H1 (cell line): ENCODE measurements at regions not wholly inside any gene's neighbourhood (a gene's known extent, or its start where the extent isn't known, plus 50 kb on each side); places are given as distances from the start of the nearest gene placed in this dataset.
"Not testable (repeated sequence)": the region's sequence is repeated elsewhere in the genome, so short reads cannot be mapped to it uniquely, and the experiment has no call there.

Experiments used
- CTCF ChIA-PET: fragments of 300-600 bp; sonication (Branson Sonifier 250); formaldehyde crosslinking; loops from one replicate; lab custom pipeline; 2021; ENCODE audit not compliant: partially characterized antibody; lab: Charles Lee
- POLR2A ChIA-PET: fragments of 300-600 bp; sonication (Branson Sonifier 250); formaldehyde crosslinking; loops from one replicate; lab custom pipeline; 2021; ENCODE audit warnings: inconsistent platforms; ENCODE audit not compliant: partially characterized antibody; lab: Charles Lee
- DNase-seq, 2 experiments: peaks; one replicate each; pipeline versions ENCODE4 v3.0.0 to v3.0.0-alpha.2; 2010 to 2022; ENCODE audit warnings: low spot score in 2 of 2, low read depth in 1 of 2, mixed read lengths in 1 of 2
- FAIRE-seq: peaks from 2 replicates; lab custom pipeline; 2011; peaks lifted over from hg19 to GRCh38; lab: Jason Lieb, UNC
- H2AFZ ChIP-seq: 2 replicates; pipeline ENCODE4 v1.8.1; 2012; ENCODE audit warnings: low read length, inconsistent platforms
- H2AK5ac ChIP-seq: 2 replicates; pipeline ENCODE4 v1.6.1; 2013; ENCODE audit warnings: low read depth, low read length
- H2BK120ac ChIP-seq: replicated peaks from 2 replicates; pipeline ENCODE3; 2013; ENCODE audit warnings: low read depth, low read length, inconsistent platforms
- H2BK12ac ChIP-seq: 2 replicates; pipeline ENCODE4 v1.6.1; 2013; ENCODE audit warnings: low read depth, low read length
- H2BK15ac ChIP-seq: 2 replicates; pipeline ENCODE4 v1.6.1; 2013; ENCODE audit warnings: low read length
- H2BK20ac ChIP-seq: 2 replicates; pipeline ENCODE4 v1.6.1; 2013; ENCODE audit warnings: low read length
- H2BK5ac ChIP-seq: 2 replicates; pipeline ENCODE4 v1.6.1; 2013; ENCODE audit warnings: low read depth, low read length
- H3K14ac ChIP-seq: 2 replicates; pipeline ENCODE4 v1.6.1; 2013; ENCODE audit warnings: inconsistent platforms; ENCODE audit not compliant: insufficient read length
- H3K18ac ChIP-seq: 2 replicates; pipeline ENCODE4 v1.6.1; 2013; ENCODE audit warnings: low read length; ENCODE audit errors: extremely low read depth
- H3K23ac ChIP-seq: 2 replicates; pipeline ENCODE4 v1.6.1; 2013; ENCODE audit warnings: inconsistent platforms; ENCODE audit not compliant: insufficient read length
- H3K23me2 ChIP-seq: 2 replicates; pipeline ENCODE4 v1.6.1; 2013; ENCODE audit warnings: low read depth, low read length
- H3K27ac ChIP-seq: 2 replicates; pipeline ENCODE4 v1.6.1; 2011; ENCODE audit warnings: low read depth, low read length, inconsistent platforms
- H3K27me3 ChIP-seq, 4 experiments: replicated peaks in 1 of 4; 1 replicate in 1 of 4; 2 replicates in 3 of 4; pipeline versions ENCODE4 v1.6.1 to v1.8.1; 2011 to 2013; ENCODE audit warnings: low read length in 3 of 4, mild to moderate bottlenecking in 3 of 4, inconsistent platforms in 2 of 4, mixed read lengths in 2 of 4, moderate library complexity in 1 of 4; ENCODE audit not compliant: control insufficient read depth in 3 of 4, insufficient read depth in 3 of 4; ENCODE audit errors: extremely low read depth in 1 of 4
- H3K36me3 ChIP-seq, 4 experiments: 2 replicates each; pipeline versions ENCODE4 v1.6.1 to v1.8.1; 2011 to 2013; ENCODE audit warnings: mild to moderate bottlenecking in 4 of 4, low read length in 3 of 4, moderate library complexity in 2 of 4, control low read depth in 1 of 4, inconsistent platforms in 1 of 4; ENCODE audit not compliant: insufficient read depth in 4 of 4, control insufficient read depth in 2 of 4
- H3K4ac ChIP-seq: replicated peaks from 2 replicates; pipeline ENCODE3; 2013; ENCODE audit warnings: low read length, low read depth, mixed read lengths, inconsistent platforms; ENCODE audit not compliant: insufficient read length
- H3K4me1 ChIP-seq, 4 experiments: replicated peaks in 1 of 4; 1 replicate in 1 of 4; 2 replicates in 3 of 4; pipeline versions ENCODE4 v1.6.1 to v1.8.1; 2011 to 2013; ENCODE audit warnings: low read length in 3 of 4, inconsistent platforms in 2 of 4, mixed read lengths in 1 of 4; ENCODE audit not compliant: insufficient read depth in 4 of 4, control insufficient read depth in 3 of 4
- H3K4me2 ChIP-seq, 2 experiments: 2 replicates each; pipeline versions ENCODE4 v1.6.1 to v1.8.1; 2011 to 2013; ENCODE audit warnings: low read depth in 2 of 2, low read length in 2 of 2, control low read depth in 1 of 2, inconsistent platforms in 1 of 2, mild to moderate bottlenecking in 1 of 2; ENCODE audit not compliant: insufficient read depth in 1 of 2
- H3K4me3 ChIP-seq, 4 experiments: fragments of 200-600, 300-600 bp in 1 of 4; sonication (generic), shearing (Covaris generic), sonication (Bioruptor Twin) in 1 of 4; 2 replicates each; pipeline versions ENCODE4 v1.5.1 to v1.8.1; 2011 to 2016; ENCODE audit warnings: low read length in 4 of 4, low read depth in 3 of 4, control low read depth in 2 of 4, inconsistent platforms in 2 of 4, mild to moderate bottlenecking in 2 of 4, mixed read lengths in 1 of 4, moderate library complexity in 1 of 4; ENCODE audit not compliant: insufficient read depth in 2 of 4; ENCODE audit errors: extremely low read depth in 1 of 4
- H3K56ac ChIP-seq: replicated peaks from 2 replicates; pipeline ENCODE3; 2013; ENCODE audit warnings: low read depth, mild to moderate bottlenecking, mixed read lengths, low read length, inconsistent platforms; ENCODE audit not compliant: insufficient read length
- H3K79me1 ChIP-seq: 2 replicates; pipeline ENCODE4 v1.6.1; 2013; ENCODE audit warnings: low read depth, low read length, control low read depth
- H3K79me2 ChIP-seq, 2 experiments: 2 replicates each; pipeline versions ENCODE4 v1.6.1 to v1.8.1; 2012 to 2013; ENCODE audit warnings: low read length in 2 of 2, mild to moderate bottlenecking in 2 of 2, inconsistent platforms in 1 of 2; ENCODE audit not compliant: insufficient read depth in 2 of 2, control insufficient read depth in 1 of 2
- H3K9ac ChIP-seq, 4 experiments: replicated peaks in 1 of 4; 1 replicate in 1 of 4; 2 replicates in 3 of 4; pipeline versions ENCODE4 v1.6.1 to v1.8.1; 2011 to 2013; ENCODE audit warnings: low read depth in 3 of 4, low read length in 3 of 4, control low read depth in 2 of 4, mild to moderate bottlenecking in 2 of 4, moderate library complexity in 2 of 4, inconsistent platforms in 1 of 4; ENCODE audit errors: extremely low read depth in 1 of 4
- H3K9me3 ChIP-seq, 2 experiments: 2 replicates each; pipeline versions ENCODE4 v1.6.1 to v1.8.1; 2012 to 2013; ENCODE audit warnings: mild to moderate bottlenecking in 2 of 2, moderate library complexity in 2 of 2, control low read depth in 1 of 2, inconsistent platforms in 1 of 2, low read depth in 1 of 2, low read length in 1 of 2, mixed read lengths in 1 of 2; ENCODE audit not compliant: insufficient read depth in 2 of 2
- H4K20me1 ChIP-seq, 2 experiments: replicated peaks in 1 of 2; 2 replicates each; pipeline versions ENCODE3 to v1.8.1; 2011 to 2013; ENCODE audit warnings: inconsistent platforms in 2 of 2, low read length in 2 of 2, mild to moderate bottlenecking in 1 of 2; ENCODE audit not compliant: insufficient read depth in 2 of 2, control insufficient read depth in 1 of 2
- H4K5ac ChIP-seq: 2 replicates; pipeline ENCODE4 v1.6.1; 2013; ENCODE audit warnings: low read length, low read depth, mixed read lengths, inconsistent platforms; ENCODE audit not compliant: insufficient read length
- H4K8ac ChIP-seq: 2 replicates; pipeline ENCODE4 v1.8.0; 2013; ENCODE audit warnings: mild to moderate bottlenecking, moderate library complexity, low read length, inconsistent platforms; ENCODE audit not compliant: insufficient read depth; ENCODE audit errors: extremely low read depth
- H4K91ac ChIP-seq: replicated peaks from 2 replicates; pipeline ENCODE3; 2013; ENCODE audit warnings: low read length, mixed read lengths, inconsistent platforms; ENCODE audit not compliant: insufficient read length
- RAD21 ChIP-seq, 2 experiments: IDR thresholded peaks in 1 of 2; conservative IDR thresholded peaks in 1 of 2; 2 replicates each; pipeline ENCODE4 v1.6.1; 2011; ENCODE audit warnings: low read depth in 2 of 2, low read length in 2 of 2, improper control_type of control experiment in 1 of 2, inconsistent platforms in 1 of 2, mild to moderate bottlenecking in 1 of 2, moderate library complexity in 1 of 2
- RBBP5 ChIP-seq: IDR thresholded peaks from 2 replicates; pipeline ENCODE4 v1.7.1; 2012; ENCODE audit warnings: low read depth, mild to moderate bottlenecking, inconsistent platforms, low read length, moderate library complexity, borderline replicate concordance
- TBP ChIP-seq: IDR thresholded peaks from 2 replicates; pipeline ENCODE4 v1.6.1; 2011; ENCODE audit warnings: low read depth, low read length, improper control_type of control experiment
- ZNF274 ChIP-seq: IDR thresholded peaks from 2 replicates; pipeline ENCODE4 v1.7.0; 2012; ENCODE audit warnings: low read length, borderline replicate concordance; ENCODE audit errors: extremely low read depth
- WGBS, 2 experiments: shearing (Covaris generic) in 1 of 2; methylation state at CpG; one replicate each; pipeline versions ENCODE4 v1.1.6 to v1.1.7; 2013 to 2015; ENCODE audit warnings: low lambda C conversion rate in 2 of 2, mixed read lengths in 2 of 2, inconsistent platforms in 1 of 2, low coverage in 1 of 2, missing lambda C conversion rate in 1 of 2; ENCODE audit not compliant: insufficient replicate concordance in 2 of 2, insufficient coverage in 1 of 2, insufficient read length in 1 of 2; ENCODE audit errors: extremely low coverage in 1 of 2, missing lambda C conversion rate in 1 of 2; 5-methylcytosine and 5-hydroxymethylcytosine counted together

GRCh38 chrX:35590210-35590609 lies 207.9 kb upstream of the MAGEB16 start (continued):
- no peak for TF ChIP-seq ZNF274
- TF ChIP-seq RAD21 (IDR thresholded peaks at IDR 0.05 in 1 of 2, conservative IDR thresholded peaks at IDR 0.05 in 1 of 2; ENCODE audit: low read depth in 2 of 2, low read length in 2 of 2): no peak
- TF ChIP-seq TBP: no peak
- TF ChIP-seq RBBP5: no peak
- TF ChIP-seq, all 59 proteins: peak for 0

DNA sequence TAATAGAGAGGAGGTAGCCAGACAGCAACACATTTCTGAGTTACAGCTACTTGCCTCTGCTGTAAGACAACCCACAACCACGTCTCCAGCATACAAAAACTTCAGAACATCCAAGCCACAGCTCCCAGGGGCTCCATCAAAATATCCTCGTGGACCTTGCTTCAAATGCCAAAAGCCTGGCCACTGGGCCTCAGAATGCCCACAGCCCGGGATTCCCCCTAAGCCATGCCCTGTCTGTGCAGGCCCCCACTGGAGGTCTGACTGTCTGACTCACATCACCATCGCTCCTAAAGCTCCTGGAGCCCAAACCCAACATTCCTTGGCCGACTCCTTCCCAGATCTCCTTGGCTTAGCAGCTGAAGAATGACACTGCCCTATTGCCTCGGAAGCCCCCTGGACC lies 186.6 kb upstream of the MAGEB16 start:
- POLR2A ChIA-PET, FAIRE-seq, H3K4me3 ChIP-seq, H3K14ac ChIP-seq, H3K79me2 ChIP-seq, H2BK12ac ChIP-seq, DNase-seq, H2AK5ac ChIP-seq, H3K36me3 ChIP-seq, H2BK5ac ChIP-seq, H3K56ac ChIP-seq, H3K18ac ChIP-seq, H3K27me3 ChIP-seq, H3K9ac ChIP-seq, H3K23ac ChIP-seq, H3K23me2 ChIP-seq, H4K5ac ChIP-seq, H2BK120ac ChIP-seq, H3K9me3 ChIP-seq, H4K8ac ChIP-seq, H3K79me1 ChIP-seq, H2BK20ac ChIP-seq, H3K4me2 ChIP-seq, CTCF ChIA-PET, H2AFZ ChIP-seq, H3K27ac ChIP-seq, H4K20me1 ChIP-seq, H2BK15ac ChIP-seq, H3K4ac ChIP-seq, H3K4me1 ChIP-seq, H4K91ac ChIP-seq: not testable (repeated sequence)
- WGBS, 2 experiments: 78% methylated on average over 5 of the region's 6 CpGs; no CpG with 5 or more reads in 1 of the 2 experiments
